ENCODE measurements at regions not wholly inside any gene's neighbourhood (a gene's known extent, or its start where the extent isn't known, plus 50 kb on each side); places are given as distances from the start of the nearest gene placed in this dataset.

DNA sequence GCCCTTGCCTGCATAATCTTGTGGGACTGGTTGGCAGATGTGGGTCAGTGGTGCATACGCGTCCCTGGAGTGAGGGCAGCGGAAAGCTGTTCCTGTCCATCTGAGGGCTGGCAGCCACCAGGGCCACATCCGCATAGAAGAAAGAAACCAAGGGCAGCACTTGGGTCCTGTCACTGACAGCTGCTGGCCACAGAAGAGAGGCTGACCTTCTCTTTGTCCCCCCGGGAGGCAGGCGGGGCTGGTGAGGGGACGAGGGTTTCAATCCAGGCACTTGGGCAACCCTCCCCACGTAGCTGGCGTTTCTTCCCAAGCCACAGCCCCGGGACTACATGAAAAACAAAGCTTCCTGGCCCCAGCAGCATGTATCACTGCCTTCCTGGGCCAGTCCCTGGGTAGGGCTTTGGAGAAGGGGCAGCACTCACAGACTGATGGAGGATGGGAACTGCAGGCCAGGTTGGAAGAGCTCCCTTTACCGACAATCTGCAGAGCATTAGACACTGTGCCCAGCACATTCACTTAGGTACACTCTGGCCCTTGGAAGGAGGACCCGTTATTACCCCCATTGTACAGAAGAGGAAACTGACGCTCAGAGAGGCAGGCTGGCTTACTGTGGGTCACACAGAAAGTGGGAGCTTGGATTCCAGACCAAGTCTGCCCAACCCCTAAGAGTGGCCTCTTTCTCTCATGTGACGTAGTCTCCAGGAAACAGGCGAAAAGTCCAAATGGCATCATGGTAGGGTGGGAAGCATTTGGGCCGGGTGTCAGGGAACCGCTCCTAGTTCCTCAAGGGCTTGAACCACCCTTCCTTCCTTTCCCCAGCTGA, 78.8 kb upstream of the SLC6A6 start:
- H3K36me3 ChIP-seq (ENCODE audit: control insufficient read depth in 2 of 2, extremely low read depth in 1 of 2, insufficient read depth in 2 of 2, low read length in 2 of 2), result no peaks in the 10 kb centered on the region
- H3K4me3 ChIP-seq (replicated peaks in 1 of 3; ENCODE audit: insufficient read depth in 1 of 3, low read depth in 1 of 3, low read length in 3 of 3), result no peak overlapping the region
- BruUV-seq (replicated peaks), result no TSS peak
- H3K9ac ChIP-seq (replicated peaks; ENCODE audit: extremely low read depth, insufficient read depth, low read length), result peak overlapping the region; percentile 12
- CTCF ChIA-PET, result interaction anchor here (0.8 to 2.0 kb wide), 3 partner anchors 10 to 427 kb away, joined by 3 to 6 read pairs (median 3); no protein-coding TSS in a partner anchor
- FAIRE-seq (peak; percentile 42), DNase-seq (ENCODE audit: low read depth, low spot score) (peak; percentile 8)
- H3K4me1 ChIP-seq (ENCODE audit: control insufficient read depth, extremely low read depth, insufficient read depth, low read length), result peaks cover 15% of the 10 kb centered on the region
- H3K27ac ChIP-seq (ENCODE audit: insufficient read depth, low read depth, low read length), result peak overlapping the region; percentile 28
- H3K79me2 ChIP-seq (ENCODE audit: control insufficient read depth, insufficient read depth, low read length), result no peaks in the 10 kb centered on the region
- dilution Hi-C loops (cut with MboI; ENCODE audit: extremely low pct_ligation_motif_present, low sequenced_read_pairs), result no loop called here
- H2AFZ ChIP-seq (ENCODE audit: low read depth, low read length), result peak overlapping the region; percentile 79
- no peaks in the 10 kb centered on the region for H3K9me3 ChIP-seq (replicated peaks; ENCODE audit: control insufficient read depth, insufficient read depth, low read length)
- intact Hi-C loops (cut with micrococcal nuclease), result loop anchor here (2.0 kb wide), 2 partner anchors 79 to 129 kb away; partner anchors contain the start of gene SLC6A6
- peaks cover 0 to 2% of the 10 kb centered on the region in 2 experiments for H3K27me3 ChIP-seq (ENCODE audit: control insufficient read depth in 2 of 2, insufficient read depth in 2 of 2, low read length in 2 of 2)
- H3K9me1 ChIP-seq (replicated peaks; ENCODE audit: control insufficient read depth, extremely low read depth, insufficient read depth, low read length), result no peaks in the 10 kb centered on the region
- TF ChIP-seq, protein P1, sequence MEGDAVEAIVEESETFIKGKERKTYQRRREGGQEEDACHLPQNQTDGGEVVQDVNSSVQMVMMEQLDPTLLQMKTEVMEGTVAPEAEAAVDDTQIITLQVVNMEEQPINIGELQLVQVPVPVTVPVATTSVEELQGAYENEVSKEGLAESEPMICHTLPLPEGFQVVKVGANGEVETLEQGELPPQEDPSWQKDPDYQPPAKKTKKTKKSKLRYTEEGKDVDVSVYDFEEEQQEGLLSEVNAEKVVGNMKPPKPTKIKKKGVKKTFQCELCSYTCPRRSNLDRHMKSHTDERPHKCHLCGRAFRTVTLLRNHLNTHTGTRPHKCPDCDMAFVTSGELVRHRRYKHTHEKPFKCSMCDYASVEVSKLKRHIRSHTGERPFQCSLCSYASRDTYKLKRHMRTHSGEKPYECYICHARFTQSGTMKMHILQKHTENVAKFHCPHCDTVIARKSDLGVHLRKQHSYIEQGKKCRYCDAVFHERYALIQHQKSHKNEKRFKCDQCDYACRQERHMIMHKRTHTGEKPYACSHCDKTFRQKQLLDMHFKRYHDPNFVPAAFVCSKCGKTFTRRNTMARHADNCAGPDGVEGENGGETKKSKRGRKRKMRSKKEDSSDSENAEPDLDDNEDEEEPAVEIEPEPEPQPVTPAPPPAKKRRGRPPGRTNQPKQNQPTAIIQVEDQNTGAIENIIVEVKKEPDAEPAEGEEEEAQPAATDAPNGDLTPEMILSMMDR (IDR thresholded peaks at IDR 0.05; ENCODE audit: extremely low read depth in 1 of 2, insufficient read depth in 1 of 2, low read depth in 1 of 2, low read length in 2 of 2), result no peak
- TF ChIP-seq EZH2 (IDR thresholded peaks at IDR 0.05; ENCODE audit: borderline replicate concordance, low read depth, low read length, severe bottlenecking), result no peak
- H3K4me2 ChIP-seq (ENCODE audit: insufficient read depth, low read length), result peak overlapping the region; percentile 16
- POLR2A ChIA-PET, result no interaction called here
- H4K20me1 ChIP-seq (replicated peaks; ENCODE audit: control insufficient read depth, extremely low read depth, insufficient read depth, low read length), result no peaks in the 10 kb centered on the region

DNA sequence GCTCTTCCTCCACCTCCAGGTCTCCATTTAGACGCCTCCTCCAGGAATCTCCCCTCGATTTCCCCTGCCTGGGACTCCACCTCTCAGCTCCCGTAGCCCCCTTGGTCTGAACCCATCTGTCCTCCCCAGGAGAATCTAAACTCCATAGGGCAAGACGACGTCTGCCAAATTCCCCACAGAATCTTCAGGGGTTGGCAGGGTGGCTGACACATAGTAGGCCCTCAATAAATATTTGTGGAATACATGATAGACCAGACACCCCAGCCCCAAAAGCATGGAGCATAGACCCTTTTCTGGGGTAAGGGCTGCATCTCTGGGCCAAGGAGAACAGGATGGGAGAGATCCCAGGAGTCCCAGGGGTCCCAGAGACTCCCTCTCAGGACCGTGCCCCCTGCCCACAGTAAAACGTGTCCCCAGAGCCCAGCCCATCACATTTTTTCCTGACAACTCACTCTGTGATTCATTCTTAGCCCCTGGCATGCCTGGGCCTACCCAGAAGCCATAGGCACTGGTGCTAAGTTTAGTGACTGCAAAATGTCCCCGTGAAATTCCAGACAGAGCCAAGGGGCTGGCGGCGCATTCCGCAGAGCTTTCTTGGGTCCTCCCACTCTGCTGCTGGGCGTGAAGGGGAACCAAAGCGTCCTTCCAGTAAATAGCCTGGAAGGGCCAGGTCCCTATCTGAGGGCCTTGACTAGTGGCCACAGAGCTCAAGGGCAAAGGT, 78.0 kb upstream of the SLC6A6 start:
- H3K27me3 ChIP-seq (ENCODE audit: control insufficient read depth in 2 of 2, insufficient read depth in 2 of 2, low read length in 2 of 2), result no peaks in the 10 kb centered on the region
- TF ChIP-seq MYC (IDR thresholded peaks at IDR 0.05; ENCODE audit: low read depth, low read length), result no peak
- TF ChIP-seq, protein P1 (IDR thresholded peaks at IDR 0.05; ENCODE audit: extremely low read depth in 1 of 2, insufficient read depth in 1 of 2, low read depth in 1 of 2, low read length in 2 of 2), result no peak
- TF ChIP-seq POLR2A (IDR thresholded peaks at IDR 0.05; ENCODE audit: low read depth, low read length), result no peak
- no peak for TF ChIP-seq EZH2 (IDR thresholded peaks at IDR 0.05; ENCODE audit: borderline replicate concordance, low read depth, low read length, severe bottlenecking)
- TF ChIP-seq JUN (IDR thresholded peaks at IDR 0.05; ENCODE audit: borderline replicate concordance, insufficient read depth, insufficient read length, low read depth), result no peak
- TF ChIP-seq GATA2 (IDR thresholded peaks at IDR 0.05; ENCODE audit: insufficient read depth, insufficient read length, low read depth, low read length), result no peak
- no peak for TF ChIP-seq POLR2AphosphoS5 (IDR thresholded peaks at IDR 0.05; ENCODE audit: insufficient read depth, low read depth, low read length)
- TF ChIP-seq, protein P2, sequence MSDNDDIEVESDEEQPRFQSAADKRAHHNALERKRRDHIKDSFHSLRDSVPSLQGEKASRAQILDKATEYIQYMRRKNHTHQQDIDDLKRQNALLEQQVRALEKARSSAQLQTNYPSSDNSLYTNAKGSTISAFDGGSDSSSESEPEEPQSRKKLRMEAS (IDR thresholded peaks at IDR 0.05; ENCODE audit: insufficient read depth, insufficient read length), result no peak
- TF ChIP-seq FOS (IDR thresholded peaks at IDR 0.05; ENCODE audit: borderline replicate concordance, insufficient read depth, low read length), result no peak
- peak overlapping the region; percentile 79 for H2AFZ ChIP-seq (ENCODE audit: low read depth, low read length)
- CTCF ChIA-PET, result interaction anchor here (0.8 to 2.0 kb wide), 2 partner anchors 49 to 428 kb away, joined by 3 to 6 read pairs; no protein-coding TSS in a partner anchor
- H3K79me2 ChIP-seq (ENCODE audit: control insufficient read depth, insufficient read depth, low read length), result no peaks in the 10 kb centered on the region
- dilution Hi-C loops (cut with MboI; ENCODE audit: extremely low pct_ligation_motif_present, low sequenced_read_pairs) (no loop called here), intact Hi-C loops (cut with micrococcal nuclease) (no loop called here)
- no peak overlapping the region for H3K9ac ChIP-seq (replicated peaks; ENCODE audit: extremely low read depth, insufficient read depth, low read length)
- POLR2A ChIA-PET, result no interaction called here
- H3K27ac ChIP-seq (ENCODE audit: insufficient read depth, low read depth, low read length), result no peak overlapping the region
- no peaks in the 10 kb centered on the region for H4K20me1 ChIP-seq (replicated peaks; ENCODE audit: control insufficient read depth, extremely low read depth, insufficient read depth, low read length)
- H3K4me3 ChIP-seq (replicated peaks in 1 of 3; ENCODE audit: insufficient read depth in 1 of 3, low read depth in 1 of 3, low read length in 3 of 3), result no peak overlapping the region
- H3K4me1 ChIP-seq (ENCODE audit: control insufficient read depth, extremely low read depth, insufficient read depth, low read length), result peaks cover 15% of the 10 kb centered on the region
- H3K36me3 ChIP-seq (ENCODE audit: control insufficient read depth in 2 of 2, extremely low read depth in 1 of 2, insufficient read depth in 2 of 2, low read length in 2 of 2), result no peaks in the 10 kb centered on the region
- no peak overlapping the region for H3K4me2 ChIP-seq (ENCODE audit: insufficient read depth, low read length)
- FAIRE-seq (no peak), DNase-seq (ENCODE audit: low read depth, low spot score) (no peak)
- no TSS peak for BruUV-seq (replicated peaks)
- no peaks in the 10 kb centered on the region for H3K9me1 ChIP-seq (replicated peaks; ENCODE audit: control insufficient read depth, extremely low read depth, insufficient read depth, low read length)
- no peaks in the 10 kb centered on the region for H3K9me3 ChIP-seq (replicated peaks; ENCODE audit: control insufficient read depth, insufficient read depth, low read length)
